ENCODE measurements at regions not wholly inside any gene's neighbourhood (a gene's known extent, or its start where the extent isn't known, plus 50 kb on each side); places are given as distances from the start of the nearest gene placed in this dataset.
A peak's percentile ranks its signal among the peaks of the same experiment; 100 is the strongest.

DNA sequence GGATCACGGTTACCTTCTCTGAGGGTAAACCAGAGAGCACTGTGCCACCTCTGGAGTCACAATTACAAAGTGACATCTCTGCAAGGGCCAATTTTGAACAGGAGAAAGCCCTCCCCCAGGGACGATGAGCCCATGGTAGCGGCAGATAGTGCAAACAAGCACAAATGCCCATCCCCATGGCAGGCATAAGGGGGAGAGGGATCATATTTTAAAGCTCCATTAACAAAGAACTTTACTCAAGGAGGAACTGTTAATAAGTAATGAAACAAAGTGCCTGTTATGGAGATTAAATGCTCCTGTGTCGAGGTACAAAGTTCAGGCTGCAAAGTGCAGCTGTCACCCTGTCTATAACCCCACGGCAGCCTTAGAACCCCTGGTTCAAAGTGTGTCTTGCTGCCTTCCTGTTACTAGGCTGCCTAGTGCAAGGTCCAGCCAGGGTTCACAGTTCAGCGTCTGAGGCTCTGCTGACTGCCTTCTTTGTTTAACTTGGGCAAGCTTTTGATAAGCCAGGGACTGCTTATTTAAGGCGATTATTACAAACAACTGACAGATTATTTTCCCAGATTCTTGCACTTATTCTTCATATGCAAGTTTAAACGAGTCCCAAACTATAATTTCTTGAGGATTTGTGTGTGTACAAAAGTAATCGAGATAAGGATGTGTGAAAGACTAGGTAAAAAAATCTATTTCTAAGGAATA is 75.7 kb upstream of the NRIP1 start (continued):
- TF ChIP-seq, protein P1, sequence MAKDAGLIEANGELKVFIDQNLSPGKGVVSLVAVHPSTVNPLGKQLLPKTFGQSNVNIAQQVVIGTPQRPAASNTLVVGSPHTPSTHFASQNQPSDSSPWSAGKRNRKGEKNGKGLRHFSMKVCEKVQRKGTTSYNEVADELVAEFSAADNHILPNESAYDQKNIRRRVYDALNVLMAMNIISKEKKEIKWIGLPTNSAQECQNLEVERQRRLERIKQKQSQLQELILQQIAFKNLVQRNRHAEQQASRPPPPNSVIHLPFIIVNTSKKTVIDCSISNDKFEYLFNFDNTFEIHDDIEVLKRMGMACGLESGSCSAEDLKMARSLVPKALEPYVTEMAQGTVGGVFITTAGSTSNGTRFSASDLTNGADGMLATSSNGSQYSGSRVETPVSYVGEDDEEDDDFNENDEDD (CRISPR knock-in tag; IDR thresholded peaks at IDR 0.05; ENCODE audit: borderline replicate concordance): no peak; the same call in 1 of the 2 replicates
- TF ChIP-seq HIC2 (CRISPR knock-in tag; IDR thresholded peaks at IDR 0.05; ENCODE audit: low read depth) (peak; percentile 52; the same call in 1 of the 2 replicates), GABPA (IDR thresholded peaks at IDR 0.05; ENCODE audit: low read depth, low read length) (no peak), GABPA (CRISPR knock-in tag; IDR thresholded peaks at IDR 0.05; ENCODE audit: low read depth) (peak; percentile 61), SMAD1 (CRISPR knock-in tag; IDR thresholded peaks at IDR 0.05; ENCODE audit: borderline replicate concordance, low read depth) (0 out of 2 replicates have a peak, but pooled peaks have one; percentile 59), PTBP1 (IDR thresholded peaks at IDR 0.05; ENCODE audit: low read depth, low read length, poor library complexity, severe bottlenecking) (no peak), GFI1 (CRISPR knock-in tag; IDR thresholded peaks at IDR 0.05; ENCODE audit: borderline replicate concordance) (peak; percentile 92), SNAPC2 (CRISPR knock-in tag; IDR thresholded peaks at IDR 0.05) (peak; percentile 82; the same call in 1 of the 2 replicates), ZNF557 (CRISPR knock-in tag; IDR thresholded peaks at IDR 0.05) (no peak), ZNF879 (CRISPR knock-in tag; IDR thresholded peaks at IDR 0.05) (no peak), NR2F6 (IDR thresholded peaks at IDR 0.05) (peak; percentile 95), NR2F6 (CRISPR knock-in tag; IDR thresholded peaks at IDR 0.05) (peak; percentile 97), NCOA1 (CRISPR knock-in tag; IDR thresholded peaks at IDR 0.05) (peak; percentile 94), ZNF570 (CRISPR knock-in tag; IDR thresholded peaks at IDR 0.05; ENCODE audit: borderline replicate concordance) (no peak), ZNF670 (CRISPR knock-in tag; IDR thresholded peaks at IDR 0.05; ENCODE audit: borderline replicate concordance) (no peak), SUZ12 (IDR thresholded peaks at IDR 0.05; ENCODE audit: low read depth, low read length) (no peak)
- TF ChIP-seq, protein P2, sequence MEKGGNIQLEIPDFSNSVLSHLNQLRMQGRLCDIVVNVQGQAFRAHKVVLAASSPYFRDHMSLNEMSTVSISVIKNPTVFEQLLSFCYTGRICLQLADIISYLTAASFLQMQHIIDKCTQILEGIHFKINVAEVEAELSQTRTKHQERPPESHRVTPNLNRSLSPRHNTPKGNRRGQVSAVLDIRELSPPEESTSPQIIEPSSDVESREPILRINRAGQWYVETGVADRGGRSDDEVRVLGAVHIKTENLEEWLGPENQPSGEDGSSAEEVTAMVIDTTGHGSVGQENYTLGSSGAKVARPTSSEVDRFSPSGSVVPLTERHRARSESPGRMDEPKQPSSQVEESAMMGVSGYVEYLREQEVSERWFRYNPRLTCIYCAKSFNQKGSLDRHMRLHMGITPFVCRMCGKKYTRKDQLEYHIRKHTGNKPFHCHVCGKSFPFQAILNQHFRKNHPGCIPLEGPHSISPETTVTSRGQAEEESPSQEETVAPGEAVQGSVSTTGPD (CRISPR knock-in tag; IDR thresholded peaks at IDR 0.05): no peak
- TF ChIP-seq, protein P3, sequence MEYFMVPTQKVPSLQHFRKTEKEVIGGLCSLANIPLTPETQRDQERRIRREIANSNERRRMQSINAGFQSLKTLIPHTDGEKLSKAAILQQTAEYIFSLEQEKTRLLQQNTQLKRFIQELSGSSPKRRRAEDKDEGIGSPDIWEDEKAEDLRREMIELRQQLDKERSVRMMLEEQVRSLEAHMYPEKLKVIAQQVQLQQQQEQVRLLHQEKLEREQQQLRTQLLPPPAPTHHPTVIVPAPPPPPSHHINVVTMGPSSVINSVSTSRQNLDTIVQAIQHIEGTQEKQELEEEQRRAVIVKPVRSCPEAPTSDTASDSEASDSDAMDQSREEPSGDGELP (IDR thresholded peaks at IDR 0.05; ENCODE audit: borderline replicate concordance, low read depth): peak; percentile 91; the same call in 1 of the 2 replicates
- TF ChIP-seq, protein P4, sequence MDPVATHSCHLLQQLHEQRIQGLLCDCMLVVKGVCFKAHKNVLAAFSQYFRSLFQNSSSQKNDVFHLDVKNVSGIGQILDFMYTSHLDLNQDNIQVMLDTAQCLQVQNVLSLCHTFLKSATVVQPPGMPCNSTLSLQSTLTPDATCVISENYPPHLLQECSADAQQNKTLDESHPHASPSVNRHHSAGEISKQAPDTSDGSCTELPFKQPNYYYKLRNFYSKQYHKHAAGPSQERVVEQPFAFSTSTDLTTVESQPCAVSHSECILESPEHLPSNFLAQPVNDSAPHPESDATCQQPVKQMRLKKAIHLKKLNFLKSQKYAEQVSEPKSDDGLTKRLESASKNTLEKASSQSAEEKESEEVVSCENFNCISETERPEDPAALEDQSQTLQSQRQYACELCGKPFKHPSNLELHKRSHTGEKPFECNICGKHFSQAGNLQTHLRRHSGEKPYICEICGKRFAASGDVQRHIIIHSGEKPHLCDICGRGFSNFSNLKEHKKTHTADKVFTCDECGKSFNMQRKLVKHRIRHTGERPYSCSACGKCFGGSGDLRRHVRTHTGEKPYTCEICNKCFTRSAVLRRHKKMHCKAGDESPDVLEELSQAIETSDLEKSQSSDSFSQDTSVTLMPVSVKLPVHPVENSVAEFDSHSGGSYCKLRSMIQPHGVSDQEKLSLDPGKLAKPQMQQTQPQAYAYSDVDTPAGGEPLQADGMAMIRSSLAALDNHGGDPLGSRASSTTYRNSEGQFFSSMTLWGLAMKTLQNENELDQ (CRISPR knock-in tag; IDR thresholded peaks at IDR 0.05; ENCODE audit: borderline replicate concordance): no peak
